Panc1 (cell line): ENCODE measurements at regions not wholly inside any gene's neighbourhood (a gene's known extent, or its start where the extent isn't known, plus 50 kb on each side); places are given as distances from the start of the nearest gene placed in this dataset.

Experiments used
- ATAC-seq: fragments of 200-7000 bp; cut with Tn5 transposase; 2 replicates; pipeline ENCODE4 v1.9.1; 2020; ENCODE audit warnings: mild to moderate bottlenecking, moderate library complexity
- BruUV-seq: library from RNA; stranded (reverse); fragments of 400-500 nt; replicated peaks from 2 replicates; lab custom pipeline; 2021; lab: Mats Ljungman, UMichigan
- CTCF ChIA-PET: fragments of 300-600 bp; sonication (Branson Sonifier 250); formaldehyde crosslinking; loops from one replicate; lab custom pipeline; 2022; ENCODE audit warnings: antibody characterized with exemption; lab: Charles Lee
- POLR2A ChIA-PET: fragments of 300-600 bp; sonication (Branson Sonifier 250); formaldehyde crosslinking; loops from one replicate; lab custom pipeline; 2022; ENCODE audit warnings: antibody characterized with exemption; lab: Charles Lee
- DNase-seq: peaks from one replicate; pipeline ENCODE4 v3.0.0-alpha.2; 2010; ENCODE audit warnings: low read depth, low spot score
- H3K27ac ChIP-seq: 2 replicates; pipeline ENCODE4 v1.5.1; 2011; ENCODE audit warnings: mild to moderate bottlenecking, low read length, inconsistent platforms
- H3K27me3 ChIP-seq: fragments of 200-500 bp; sonication (Bioruptor generic); 2 replicates; pipeline ENCODE4 v1.6.0; 2014; ENCODE audit warnings: low read length, inconsistent platforms; ENCODE audit not compliant: control insufficient read depth, insufficient read depth
- H3K36me3 ChIP-seq: fragments of 200-500 bp; sonication (Bioruptor generic); 2 replicates; pipeline ENCODE4 v1.5.1; 2014; ENCODE audit warnings: inconsistent platforms, mild to moderate bottlenecking, low read length, moderate library complexity; ENCODE audit not compliant: control insufficient read depth, insufficient read depth
- H3K4me1 ChIP-seq: 2 replicates; pipeline ENCODE4 v1.5.1; 2011; ENCODE audit warnings: inconsistent platforms, mild to moderate bottlenecking, low read length, moderate library complexity; ENCODE audit not compliant: control insufficient read depth, insufficient read depth
- H3K4me3 ChIP-seq, 2 experiments: 2 replicates each; pipeline ENCODE4 v1.5.1; 2011 to 2012; ENCODE audit warnings: low read depth in 2 of 2, low read length in 2 of 2, mild to moderate bottlenecking in 2 of 2, inconsistent platforms in 1 of 2, moderate library complexity in 1 of 2
- H3K9me3 ChIP-seq: fragments of 200-500 bp; sonication (Bioruptor generic); 2 replicates; pipeline ENCODE4 v1.5.1; 2014; ENCODE audit warnings: low read depth, mild to moderate bottlenecking, inconsistent platforms, low read length, moderate library complexity; ENCODE audit not compliant: control insufficient read depth, insufficient read depth
- CTCF ChIP-seq: fragments of 450-650 bp; IDR thresholded peaks from 2 replicates; pipeline ENCODE4 v1.5.1; 2017; ENCODE audit warnings: mild to moderate bottlenecking
- POLR2AphosphoS5 ChIP-seq: IDR thresholded peaks from 2 replicates; pipeline ENCODE4 v1.6.1; 2012; ENCODE audit warnings: mild to moderate bottlenecking, low read depth, low read length, moderate library complexity
- REST ChIP-seq, 2 experiments: IDR thresholded peaks; 2 replicates each; pipeline ENCODE4 v1.6.1; 2011 to 2012; ENCODE audit warnings: low read depth in 2 of 2, control low read depth in 1 of 2, low read length in 1 of 2, mild to moderate bottlenecking in 1 of 2, moderate library complexity in 1 of 2; ENCODE audit not compliant: insufficient read depth in 1 of 2
- SIN3A ChIP-seq: IDR thresholded peaks from 2 replicates; pipeline ENCODE4 v1.6.1; 2012; ENCODE audit warnings: low read depth, mild to moderate bottlenecking, low read length, moderate library complexity, borderline replicate concordance; ENCODE audit not compliant: insufficient read depth
- TCF7L2 ChIP-seq: IDR thresholded peaks from 2 replicates; pipeline ENCODE4 v1.6.1; 2011; ENCODE audit warnings: mild to moderate bottlenecking, low read depth, low read length, inconsistent platforms
- in situ Hi-C: cut with HindIII; loops from 2 replicates; pipeline ENCODE4 v1.10.0; 2016; ENCODE audit warnings: low sequenced_read_pairs, low pct_unique_long_range_greater_than_20kb
- intact Hi-C: fragments of 100-400 bp; cut with micrococcal nuclease; formaldehyde crosslinking; loops from one replicate; pipeline ENCODE4 v1.10.0; 2022; ENCODE audit not compliant: unreplicated experiment

GRCh38 chr5:165334201-165334600 lies 1828.8 kb downstream of the MAT2B start:
- no TSS peak for BruUV-seq
- ChIA-PET CTCF (no interaction called here), POLR2A (interaction anchor here (0.5 kb wide), 1 partner anchor 155 kb away, joined by 3 read pairs; no protein-coding TSS in a partner anchor)
- in situ Hi-C loops: no loop called here
- TF ChIP-seq TCF7L2 (no peak), REST (IDR thresholded peaks at IDR 0.05; ENCODE audit: insufficient read depth in 1 of 2, low read depth in 2 of 2, low read length in 1 of 2) (no peak), CTCF (no peak)
- H3K36me3 ChIP-seq: no peaks in the 10 kb centered on the region
- no peaks in the 10 kb centered on the region for H3K27me3 ChIP-seq
- no peak for DNase-seq
- no peak for ATAC-seq
- H3K9me3 ChIP-seq: no peaks in the 10 kb centered on the region
- intact Hi-C loops: no loop called here
- H3K27ac ChIP-seq: no peak overlapping the region
- H3K4me1 ChIP-seq: no peaks in the 10 kb centered on the region
- no peak overlapping the region for H3K4me3 ChIP-seq

- Histone ChIP-seq H3K9me3 (no peaks in the 10 kb centered on the region), H3K4me1 (no peaks in the 10 kb centered on the region), H3K27me3 (no peaks in the 10 kb centered on the region), H3K4me3 (no peak overlapping the region), H3K27ac (no peak overlapping the region), H3K36me3 (no peaks in the 10 kb centered on the region)
- ChIA-PET POLR2A (no interaction called here), CTCF (no interaction called here)
- in situ Hi-C loops: no loop called here
- ATAC-seq (no peak), DNase-seq (no peak)
- intact Hi-C loops: no loop called here
- BruUV-seq: no TSS peak
- TF ChIP-seq REST (IDR thresholded peaks at IDR 0.05; ENCODE audit: insufficient read depth in 1 of 2, low read depth in 2 of 2, low read length in 1 of 2) (no peak), POLR2AphosphoS5 (no peak), SIN3A (no peak)
Observed at GRCh38 chr5:165349735-165350134, 1844.3 kb downstream of the MAT2B start.
